OCI-LY3 (cell line): ENCODE measurements at regions not wholly inside any gene's neighbourhood (a gene's known extent, or its start where the extent isn't known, plus 50 kb on each side); places are given as distances from the start of the nearest gene placed in this dataset.

ENCODE experiments used
- H2AFZ ChIP-seq: fragments of 200-600, 300-600 bp; shearing (Covaris generic); 2 replicates; pipeline ENCODE4 v1.6.0; 2014; ENCODE audit warnings: antibody characterized with exemption, low read depth, low read length
- H3K27ac ChIP-seq: fragments of 200-600, 300-600 bp; sonication (generic); 2 replicates; pipeline ENCODE4 v1.5.1; 2014; ENCODE audit warnings: mild to moderate bottlenecking, low read length, moderate library complexity, mixed read lengths
- H3K27me3 ChIP-seq: fragments of 200-600, 300-600 bp; sonication (generic); 2 replicates; pipeline ENCODE4 v1.6.1; 2014; ENCODE audit warnings: low read depth, low read length, mixed read lengths
- H3K36me3 ChIP-seq: fragments of 200-600, 300-600 bp; sonication (generic); replicated peaks from 2 replicates; pipeline ENCODE3; 2014; ENCODE audit warnings: low read depth, low read length, mixed read lengths
- H3K4me1 ChIP-seq: fragments of 300-600, 200-600 bp; sonication (generic); 2 replicates; pipeline ENCODE4 v1.6.1; 2014; ENCODE audit warnings: low read length, mixed read lengths
- H3K4me2 ChIP-seq: fragments of 200-600, 300-600 bp; sonication (generic); 2 replicates; pipeline ENCODE4 v1.6.1; 2014; ENCODE audit warnings: low read length, mixed read lengths
- H3K4me3 ChIP-seq: fragments of 300-600, 200-600 bp; sonication (generic); 2 replicates; pipeline ENCODE4 v1.5.1; 2014; ENCODE audit warnings: antibody characterized with exemption, mild to moderate bottlenecking, low read length, moderate library complexity
- H3K79me2 ChIP-seq: fragments of 300-600, 200-600 bp; shearing (Covaris generic); 2 replicates; pipeline ENCODE4 v1.6.1; 2014; ENCODE audit warnings: mild to moderate bottlenecking, low read length, mixed read lengths
- H3K9ac ChIP-seq: fragments of 300-600, 200-600 bp; shearing (Covaris generic); 2 replicates; pipeline ENCODE4 v1.6.0; 2014; ENCODE audit warnings: mild to moderate bottlenecking, low read length, moderate library complexity
- H3K9me3 ChIP-seq: fragments of 200-600, 300-600 bp; shearing (Covaris generic); 2 replicates; pipeline ENCODE4 v1.6.1; 2014; ENCODE audit warnings: low read length, mixed read lengths; ENCODE audit not compliant: insufficient read depth
- H4K20me1 ChIP-seq: fragments of 200-600, 300-600 bp; sonication (generic); 2 replicates; pipeline ENCODE4 v1.6.1; 2016; ENCODE audit warnings: low read length, mixed read lengths; ENCODE audit not compliant: insufficient read depth
- CTCF ChIP-seq: fragments of 200-600, 300-600 bp; sonication (generic); IDR thresholded peaks from 2 replicates; pipeline ENCODE4 v1.5.1; 2014; ENCODE audit warnings: antibody characterized with exemption, low read length, low read depth
- EZH2phosphoT487 ChIP-seq: fragments of 200-600 bp; shearing (Covaris generic); IDR thresholded peaks from 2 replicates; pipeline ENCODE4 v1.6.1; 2018; ENCODE audit warnings: antibody characterized with exemption, mixed run types, low read depth

- H4K20me1 ChIP-seq: no peaks in the 10 kb centered on the region
- H3K4me3 ChIP-seq: no peak overlapping the region
- H3K9ac ChIP-seq: no peak overlapping the region
- H3K9me3 ChIP-seq: no peaks in the 10 kb centered on the region
- no peaks in the 10 kb centered on the region for H3K27me3 ChIP-seq
- H3K4me1 ChIP-seq: peaks cover 5% of the 10 kb centered on the region; the same call in 1 of the 2 replicates
- no peaks in the 10 kb centered on the region for H3K79me2 ChIP-seq
- no peak overlapping the region for H3K27ac ChIP-seq
- H3K36me3 ChIP-seq: no peaks in the 10 kb centered on the region
- TF ChIP-seq CTCF: no peak
- no peak overlapping the region for H2AFZ ChIP-seq
- no peak overlapping the region for H3K4me2 ChIP-seq
These were observed 196.1 kb upstream of the CAMK1G start for GRCh38 chr1:209387271-209387968.

- no peaks in the 10 kb centered on the region for H3K79me2 ChIP-seq
- H2AFZ ChIP-seq: no peak overlapping the region
- no peak overlapping the region for H3K27ac ChIP-seq
- no peak overlapping the region for H3K4me2 ChIP-seq
- TF ChIP-seq EZH2phosphoT487 (no peak), CTCF (no peak)
- H3K4me1 ChIP-seq: peaks cover 5% of the 10 kb centered on the region; the same call in 1 of the 2 replicates
- no peak overlapping the region for H3K9ac ChIP-seq
- no peak overlapping the region for H3K4me3 ChIP-seq
- no peaks in the 10 kb centered on the region for H3K9me3 ChIP-seq
- no peaks in the 10 kb centered on the region for H3K36me3 ChIP-seq
- no peaks in the 10 kb centered on the region for H4K20me1 ChIP-seq
- H3K27me3 ChIP-seq: no peaks in the 10 kb centered on the region
These were observed 195.6 kb upstream of the CAMK1G start for GRCh38 chr1:209387969-209388329.

- no peak for TF ChIP-seq EZH2phosphoT487
- no peak for TF ChIP-seq CTCF
- no peak overlapping the region for H3K27ac ChIP-seq
- H3K4me3 ChIP-seq: no peak overlapping the region
- no peak overlapping the region for H3K9ac ChIP-seq
- no peaks in the 10 kb centered on the region for H4K20me1 ChIP-seq
- peaks cover 5% of the 10 kb centered on the region; the same call in 1 of the 2 replicates for H3K4me1 ChIP-seq
- H2AFZ ChIP-seq: no peak overlapping the region
- H3K4me2 ChIP-seq: no peak overlapping the region
- H3K79me2 ChIP-seq: no peaks in the 10 kb centered on the region
- H3K36me3 ChIP-seq: no peaks in the 10 kb centered on the region
- H3K27me3 ChIP-seq: no peaks in the 10 kb centered on the region
- no peaks in the 10 kb centered on the region for H3K9me3 ChIP-seq
These were observed 195.2 kb upstream of the CAMK1G start for GRCh38 chr1:209388358-209388757.

GRCh38 chr1:209389258-209389657, 194.3 kb upstream of the CAMK1G start:
- H3K27me3 ChIP-seq: 0 out of 2 replicates have a peak, but pooled peaks cover under 1% of the 10 kb centered on the region
- H3K27ac ChIP-seq: no peak overlapping the region
- TF ChIP-seq EZH2phosphoT487 (no peak), CTCF (no peak)
- H3K36me3 ChIP-seq: no peaks in the 10 kb centered on the region
- H3K4me2 ChIP-seq: no peak overlapping the region
- no peak overlapping the region for H2AFZ ChIP-seq
- H4K20me1 ChIP-seq: no peaks in the 10 kb centered on the region
- H3K4me3 ChIP-seq: no peak overlapping the region
- no peaks in the 10 kb centered on the region for H3K9me3 ChIP-seq
- H3K4me1 ChIP-seq: peaks cover 5% of the 10 kb centered on the region; the same call in 1 of the 2 replicates
- no peaks in the 10 kb centered on the region for H3K79me2 ChIP-seq
- no peak overlapping the region for H3K9ac ChIP-seq
